Thyroid gland (tissue), 4 donors: ENCODE measurements at regions not wholly inside any gene's neighbourhood (a gene's known extent, or its start where the extent isn't known, plus 50 kb on each side); places are given as distances from the start of the nearest gene placed in this dataset.

Experiments used
- DNase-seq, 2 donors: peaks; one replicate each; pipeline ENCODE4 v3.0.0-alpha.2; 2019
- H3K27ac ChIP-seq, 3 donors: fragments of 200-600 bp; sonication (generic); 1 replicate in 2 of 3; 2 replicates in 1 of 3; pipeline ENCODE4 v1.5.1; 2016 to 2019; ENCODE audit warnings: mild to moderate bottlenecking in 1 of 3, moderate library complexity in 1 of 3
- H3K27me3 ChIP-seq: fragments of 200-600 bp; sonication (generic); one replicate; pipeline ENCODE4 v1.5.1; 2019
- H3K36me3 ChIP-seq, 2 donors: fragments of 200-600 bp; sonication (generic); one replicate each; pipeline ENCODE4 v1.5.1; 2016 to 2019
- H3K4me1 ChIP-seq, 2 donors: fragments of 200-600 bp; sonication (generic); one replicate each; pipeline ENCODE4 v1.5.1; 2017 to 2019
- H3K4me3 ChIP-seq, 3 donors: fragments of 200-600 bp; sonication (generic); replicated peaks in 1 of 3; 1 replicate in 2 of 3; 2 replicates in 1 of 3; pipeline ENCODE4 v1.5.1; 2016; ENCODE audit warnings: mild to moderate bottlenecking in 1 of 3
- H3K9me3 ChIP-seq: fragments of 200-600 bp; sonication (generic); one replicate; pipeline ENCODE4 v1.5.1; 2017
- POLR2A ChIP-seq, 2 donors: fragments of 450-650 bp; IDR thresholded peaks; one replicate each; pipeline ENCODE4 v1.6.1; 2017; ENCODE audit warnings: antibody characterized with exemption in 2 of 2, mild to moderate bottlenecking in 2 of 2, moderate library complexity in 1 of 2
- WGBS, 2 donors: methylation state at CpG; one replicate each; pipeline ENCODE4 v1.1.5; 2017; 5-methylcytosine and 5-hydroxymethylcytosine counted together
- intact Hi-C: fragments of 100-400 bp; cut with DNase I; formaldehyde crosslinking; loops from one replicate; pipeline ENCODE4 v1.15.1; 2023
- TF ChIP-seq, protein P1 (sequence below), 6 experiments: fragments of 200-600 bp in 3 of 6; fragments of 450-650 bp in 3 of 6; sonication (generic) in 3 of 6; IDR thresholded peaks; one replicate each; pipeline ENCODE4 v1.5.1; 2016 to 2019; ENCODE audit warnings: antibody characterized with exemption in 6 of 6, mild to moderate bottlenecking in 2 of 6, inconsistent platforms in 1 of 6, moderate library complexity in 1 of 6

DNA sequence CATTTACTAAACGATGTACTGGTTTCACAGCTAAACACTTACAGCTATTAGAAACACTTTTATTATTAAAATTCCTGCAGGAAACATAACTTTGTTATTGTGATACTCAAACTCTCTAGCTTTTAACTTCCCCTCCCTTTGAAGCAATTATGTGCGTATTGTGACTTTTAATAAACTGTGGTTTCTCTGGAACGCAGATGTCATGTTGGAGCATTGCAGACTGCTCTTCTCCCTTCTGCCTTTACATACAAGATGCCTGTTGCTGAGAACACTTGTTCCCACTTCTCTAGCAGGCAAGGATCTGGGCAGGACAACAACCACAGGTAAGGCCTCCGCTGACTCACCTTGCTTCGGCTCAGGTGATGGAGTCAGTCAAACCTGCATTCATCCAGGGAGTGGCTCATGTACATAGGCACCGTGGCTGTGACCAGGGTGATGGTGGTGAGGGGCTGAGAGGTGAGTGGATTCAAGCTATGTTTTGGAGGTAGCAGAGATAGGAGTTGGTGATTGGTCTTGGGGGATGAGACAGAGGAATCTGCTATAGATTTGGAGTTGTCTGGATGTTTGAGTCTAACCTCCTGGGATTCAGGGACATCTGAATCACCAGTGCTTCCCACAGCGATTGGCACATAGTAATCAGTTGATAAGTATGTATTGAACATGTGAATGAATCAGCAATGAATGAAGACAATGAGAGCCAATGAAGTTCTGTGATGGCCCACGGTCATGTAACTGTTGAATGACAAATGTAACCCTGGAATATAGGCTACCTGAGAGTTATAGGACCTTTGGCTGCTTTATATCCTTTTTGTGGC is 106.0 kb downstream of the ADAMTS15 start:
- no peak for TF ChIP-seq POLR2A (IDR thresholded peaks at IDR 0.05)
- TF ChIP-seq, protein P1, sequence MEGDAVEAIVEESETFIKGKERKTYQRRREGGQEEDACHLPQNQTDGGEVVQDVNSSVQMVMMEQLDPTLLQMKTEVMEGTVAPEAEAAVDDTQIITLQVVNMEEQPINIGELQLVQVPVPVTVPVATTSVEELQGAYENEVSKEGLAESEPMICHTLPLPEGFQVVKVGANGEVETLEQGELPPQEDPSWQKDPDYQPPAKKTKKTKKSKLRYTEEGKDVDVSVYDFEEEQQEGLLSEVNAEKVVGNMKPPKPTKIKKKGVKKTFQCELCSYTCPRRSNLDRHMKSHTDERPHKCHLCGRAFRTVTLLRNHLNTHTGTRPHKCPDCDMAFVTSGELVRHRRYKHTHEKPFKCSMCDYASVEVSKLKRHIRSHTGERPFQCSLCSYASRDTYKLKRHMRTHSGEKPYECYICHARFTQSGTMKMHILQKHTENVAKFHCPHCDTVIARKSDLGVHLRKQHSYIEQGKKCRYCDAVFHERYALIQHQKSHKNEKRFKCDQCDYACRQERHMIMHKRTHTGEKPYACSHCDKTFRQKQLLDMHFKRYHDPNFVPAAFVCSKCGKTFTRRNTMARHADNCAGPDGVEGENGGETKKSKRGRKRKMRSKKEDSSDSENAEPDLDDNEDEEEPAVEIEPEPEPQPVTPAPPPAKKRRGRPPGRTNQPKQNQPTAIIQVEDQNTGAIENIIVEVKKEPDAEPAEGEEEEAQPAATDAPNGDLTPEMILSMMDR (IDR thresholded peaks at IDR 0.05), result no peak
- Histone ChIP-seq H3K4me1 (peaks cover 0 to 4% of the 10 kb centered on the region in 2 donors), H3K27ac (no peak overlapping the region), H3K9me3 (no peaks in the 10 kb centered on the region), H3K27me3 (no peaks in the 10 kb centered on the region), H3K4me3 (no peak overlapping the region), H3K36me3 (no peaks in the 10 kb centered on the region)
- WGBS, 2 donors, result 89% methylated on average over 8 of the region's 8 CpGs
- DNase-seq, result no peak
- intact Hi-C loops, result no loop called here

DNA sequence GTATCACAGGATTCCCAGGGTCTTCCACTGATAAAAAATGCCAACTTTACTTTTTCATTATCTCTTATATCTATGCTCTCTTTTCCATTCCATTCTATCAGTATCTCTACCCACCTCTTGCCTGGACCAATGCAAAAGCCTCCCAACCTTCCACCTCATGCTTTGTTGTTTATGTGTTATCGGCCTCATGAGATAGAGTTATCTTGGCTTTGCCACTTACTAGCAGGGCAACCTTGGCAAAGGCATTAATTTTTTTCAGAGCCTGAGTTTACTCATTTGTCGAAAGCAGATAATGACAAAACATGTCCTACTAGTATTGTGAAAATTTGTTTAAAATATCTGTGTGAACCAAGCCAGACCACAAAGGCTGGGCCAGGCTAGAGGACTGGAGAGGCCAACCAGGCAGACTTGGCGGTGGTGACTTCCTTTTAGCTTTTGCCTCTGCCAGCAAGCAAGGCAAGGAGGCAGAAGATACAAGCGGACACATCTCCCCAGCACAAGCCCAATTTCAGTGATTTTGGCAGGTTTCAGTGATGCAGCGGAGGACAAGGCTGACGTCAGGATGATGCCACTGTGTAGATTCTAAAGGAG is 106.9 kb downstream of the ADAMTS15 start:
- Histone ChIP-seq H3K27ac (no peak overlapping the region), H3K4me1 (peaks cover 0 to 1% of the 10 kb centered on the region in 2 donors), H3K4me3 (no peak overlapping the region), H3K9me3 (no peaks in the 10 kb centered on the region), H3K36me3 (no peaks in the 10 kb centered on the region), H3K27me3 (no peaks in the 10 kb centered on the region)
- TF ChIP-seq, protein P1 (IDR thresholded peaks at IDR 0.05), result no peak
- no peak for TF ChIP-seq POLR2A (IDR thresholded peaks at IDR 0.05)
- intact Hi-C loops, result no loop called here
- WGBS, 2 donors, result 83 to 90% methylated on average over 6 of the region's 6 CpGs
- DNase-seq, result no peak

DNA sequence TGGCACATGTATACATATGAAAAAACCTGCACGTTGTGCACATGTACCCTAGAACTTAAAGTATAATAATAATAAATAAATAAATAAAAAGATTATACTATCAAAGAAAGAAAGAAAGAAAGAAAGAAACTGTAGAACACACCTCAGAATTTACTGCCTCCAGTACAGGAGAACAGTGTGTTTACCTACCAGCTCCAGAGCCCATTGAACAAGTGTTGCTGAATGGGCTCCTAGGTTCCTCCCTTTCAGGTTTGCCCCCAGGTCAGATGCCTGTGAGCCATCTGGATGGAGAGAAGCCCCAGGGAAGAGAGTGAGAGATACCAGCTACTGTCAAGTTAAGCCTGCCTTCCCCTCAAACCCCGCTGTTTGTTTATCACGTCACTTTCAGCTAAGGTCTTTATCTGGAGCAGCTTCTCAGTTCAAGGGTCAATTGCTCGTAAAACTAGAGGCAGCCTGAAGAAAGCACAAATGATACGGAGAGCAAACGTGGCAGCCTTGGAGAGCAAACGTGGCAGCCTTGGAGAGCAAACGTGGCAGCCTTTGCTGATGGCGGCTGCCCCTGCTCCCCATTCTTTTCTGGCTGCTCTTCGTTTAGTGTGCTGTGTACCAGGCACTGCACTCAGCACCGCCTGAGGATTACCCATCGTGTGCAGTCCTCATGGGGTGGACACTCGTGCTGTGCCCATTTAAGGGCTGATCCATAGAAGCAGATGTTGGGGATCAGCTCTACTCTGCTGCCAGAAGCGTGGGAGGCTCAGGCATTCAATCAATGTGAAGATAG is 111.7 kb downstream of the ADAMTS15 start:
- H3K36me3 ChIP-seq, result no peaks in the 10 kb centered on the region
- H3K4me3 ChIP-seq, result no peak overlapping the region
- no peaks in the 10 kb centered on the region for H3K4me1 ChIP-seq
- no peak for TF ChIP-seq POLR2A (IDR thresholded peaks at IDR 0.05)
- TF ChIP-seq, protein P1 (IDR thresholded peaks at IDR 0.05), result no peak
- no peaks in the 10 kb centered on the region for H3K27me3 ChIP-seq
- no peaks in the 10 kb centered on the region for H3K9me3 ChIP-seq
- 81 to 83% methylated on average over 14 of the region's 14 CpGs for WGBS, 2 donors
- no peak overlapping the region for H3K27ac ChIP-seq
- DNase-seq, result no peak
- intact Hi-C loops, result no loop called here

DNA sequence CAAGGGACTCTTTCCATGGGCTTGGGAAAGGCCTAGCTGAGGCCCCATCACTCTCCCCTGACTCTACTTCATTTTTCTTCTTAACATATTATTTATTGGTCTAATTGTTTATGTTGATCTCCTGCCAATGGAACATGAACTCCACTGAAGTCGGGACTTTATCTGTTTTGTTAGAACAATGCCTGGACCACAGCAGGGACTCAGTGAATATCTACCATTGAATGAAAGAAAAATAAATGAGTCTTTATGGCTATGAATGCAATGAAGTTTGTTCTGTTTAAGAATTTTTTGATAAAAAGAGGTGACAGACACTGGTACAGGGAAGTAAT is 112.3 kb downstream of the ADAMTS15 start:
- DNase-seq, result no peak
- 61 to 67% methylated on average over 1 of the region's 1 CpG for WGBS, 2 donors
- Histone ChIP-seq H3K4me1 (no peaks in the 10 kb centered on the region), H3K27ac (no peak overlapping the region), H3K4me3 (no peak overlapping the region), H3K27me3 (no peaks in the 10 kb centered on the region), H3K36me3 (no peaks in the 10 kb centered on the region), H3K9me3 (no peaks in the 10 kb centered on the region)
- TF ChIP-seq, protein P1 (IDR thresholded peaks at IDR 0.05), result no peak
- TF ChIP-seq POLR2A (IDR thresholded peaks at IDR 0.05), result no peak
- intact Hi-C loops, result no loop called here
